WI38 (cell line): ENCODE measurements at regions not wholly inside any gene's neighbourhood (a gene's known extent, or its start where the extent isn't known, plus 50 kb on each side); places are given as distances from the start of the nearest gene placed in this dataset.

Experiments used
- H3K4me3 ChIP-seq: 2 replicates; pipeline ENCODE4 v1.5.1; 2011; ENCODE audit warnings: low read depth, mild to moderate bottlenecking, control low read depth, low read length
- TF ChIP-seq, protein P1 (sequence below): IDR thresholded peaks from 2 replicates; pipeline ENCODE4 v1.5.1; 2012; ENCODE audit warnings: low read depth, mild to moderate bottlenecking, control low read depth, low read length

GRCh38 chr9:108241384-108242073 is 614.3 kb downstream of the ACTL7B start:
- no peak overlapping the region for H3K4me3 ChIP-seq
- TF ChIP-seq, protein P1, sequence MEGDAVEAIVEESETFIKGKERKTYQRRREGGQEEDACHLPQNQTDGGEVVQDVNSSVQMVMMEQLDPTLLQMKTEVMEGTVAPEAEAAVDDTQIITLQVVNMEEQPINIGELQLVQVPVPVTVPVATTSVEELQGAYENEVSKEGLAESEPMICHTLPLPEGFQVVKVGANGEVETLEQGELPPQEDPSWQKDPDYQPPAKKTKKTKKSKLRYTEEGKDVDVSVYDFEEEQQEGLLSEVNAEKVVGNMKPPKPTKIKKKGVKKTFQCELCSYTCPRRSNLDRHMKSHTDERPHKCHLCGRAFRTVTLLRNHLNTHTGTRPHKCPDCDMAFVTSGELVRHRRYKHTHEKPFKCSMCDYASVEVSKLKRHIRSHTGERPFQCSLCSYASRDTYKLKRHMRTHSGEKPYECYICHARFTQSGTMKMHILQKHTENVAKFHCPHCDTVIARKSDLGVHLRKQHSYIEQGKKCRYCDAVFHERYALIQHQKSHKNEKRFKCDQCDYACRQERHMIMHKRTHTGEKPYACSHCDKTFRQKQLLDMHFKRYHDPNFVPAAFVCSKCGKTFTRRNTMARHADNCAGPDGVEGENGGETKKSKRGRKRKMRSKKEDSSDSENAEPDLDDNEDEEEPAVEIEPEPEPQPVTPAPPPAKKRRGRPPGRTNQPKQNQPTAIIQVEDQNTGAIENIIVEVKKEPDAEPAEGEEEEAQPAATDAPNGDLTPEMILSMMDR, result no peak

- TF ChIP-seq, protein P1, result no peak
- no peak overlapping the region for H3K4me3 ChIP-seq
These were observed 616.0 kb downstream of the ACTL7B start for GRCh38 chr9:108239696-108240321.

- no peak overlapping the region for H3K4me3 ChIP-seq
- TF ChIP-seq, protein P1, result no peak
These were observed 620.2 kb downstream of the ACTL7B start for GRCh38 chr9:108235609-108236008.

- H3K4me3 ChIP-seq, result no peak overlapping the region
- TF ChIP-seq, protein P1, result no peak
These were observed 621.0 kb downstream of the ACTL7B start for GRCh38 chr9:108234811-108235210.

GRCh38 chr9:108225149-108225800 is 630.5 kb downstream of the ACTL7B start:
- no peak overlapping the region for H3K4me3 ChIP-seq
- TF ChIP-seq, protein P1, result no peak

GRCh38 chr9:108224716-108225115 is 631.1 kb downstream of the ACTL7B start:
- TF ChIP-seq, protein P1, result no peak
- H3K4me3 ChIP-seq, result no peak overlapping the region

- H3K4me3 ChIP-seq, result no peak overlapping the region
- TF ChIP-seq, protein P1, result no peak
These were observed 636.1 kb downstream of the ACTL7B start for GRCh38 chr9:108219664-108220063.
